Activated CD8-positive, alpha-beta memory T cell treated with anti-CD3 and anti-CD28 coated beads for 36 hours (primary cell): ENCODE measurements at regions not wholly inside any gene's neighbourhood (a gene's known extent, or its start where the extent isn't known, plus 50 kb on each side); places are given as distances from the start of the nearest gene placed in this dataset.

Experiments
- CTCF ChIA-PET: fragments of 350-600 bp; sonication (Branson Sonifier 250); formaldehyde crosslinking; loops from one replicate; lab custom pipeline; 2021; ENCODE audit warnings: antibody characterized with exemption; lab: Charles Lee
- POLR2A ChIA-PET: fragments of 350-600 bp; sonication (Branson Sonifier 250); formaldehyde crosslinking; loops from one replicate; lab custom pipeline; 2021; ENCODE audit warnings: antibody characterized with exemption; lab: Charles Lee

- CTCF ChIA-PET: no interaction called here
Observed at GRCh38 chr1:229205854-229206253, 65.1 kb upstream of the RAB4A start.

GRCh38 chr1:229207916-229208315 is 63.0 kb upstream of the RAB4A start:
- POLR2A ChIA-PET: no interaction called here
- CTCF ChIA-PET: no interaction called here

More at GRCh38 chr1:229205854-229206253, 65.1 kb upstream of the RAB4A start:
- POLR2A ChIA-PET: no interaction called here

GRCh38 chr1:229208481-229208880 is 62.4 kb upstream of the RAB4A start:
- CTCF ChIA-PET: no interaction called here

GRCh38 chr1:229209386-229209785 is 61.5 kb upstream of the RAB4A start:
- CTCF ChIA-PET: interaction anchor here (0.6 kb wide), 1 partner anchor 42 kb away, joined by 4 read pairs; no protein-coding TSS in a partner anchor
- POLR2A ChIA-PET: no interaction called here

More at GRCh38 chr1:229208481-229208880, 62.4 kb upstream of the RAB4A start:
- POLR2A ChIA-PET: no interaction called here

- ChIA-PET POLR2A (no interaction called here), CTCF (interaction anchor here (0.6 kb wide), 1 partner anchor 42 kb away, joined by 4 read pairs; no protein-coding TSS in a partner anchor)
Observed at GRCh38 chr1:229209816-229210215, 61.1 kb upstream of the RAB4A start.

- POLR2A ChIA-PET: no interaction called here
Observed at GRCh38 chr1:229210844-229211243, 60.1 kb upstream of the RAB4A start.

GRCh38 chr1:229213797-229214196 is 57.1 kb upstream of the RAB4A start:
- CTCF ChIA-PET: no interaction called here
- POLR2A ChIA-PET: no interaction called here

More at GRCh38 chr1:229210844-229211243, 60.1 kb upstream of the RAB4A start:
- CTCF ChIA-PET: no interaction called here

GRCh38 chr1:229217716-229218115 is 53.2 kb upstream of the RAB4A start:
- ChIA-PET POLR2A (no interaction called here), CTCF (interaction anchor here (1.6 kb wide), 1 partner anchor 10 kb away, joined by 4 read pairs; no protein-coding TSS in a partner anchor)

GRCh38 chr1:229218612-229219025 is 52.3 kb upstream of the RAB4A start:
- ChIA-PET POLR2A (no interaction called here), CTCF (no interaction called here)

GRCh38 chr1:229220163-229220846 is 50.6 kb upstream of the RAB4A start:
- POLR2A ChIA-PET: no interaction called here
- CTCF ChIA-PET: no interaction called here

- CTCF ChIA-PET: no interaction called here
- POLR2A ChIA-PET: no interaction called here
Observed at GRCh38 chr1:229221106-229222019, 49.5 kb upstream of the RAB4A start.
